Esophagus (tissue), 2 donors: ENCODE measurements at regions not wholly inside any gene's neighbourhood (a gene's known extent, or its start where the extent isn't known, plus 50 kb on each side); places are given as distances from the start of the nearest gene placed in this dataset.

ENCODE experiments used
- H3K27ac ChIP-seq, 2 donors: one replicate each; pipeline ENCODE4 v1.5.1; 2013; ENCODE audit warnings: low read depth in 2 of 2, mild to moderate bottlenecking in 2 of 2, inconsistent platforms in 1 of 2, low read length in 1 of 2, moderate library complexity in 1 of 2
- H3K27me3 ChIP-seq, 2 donors: one replicate each; pipeline ENCODE4 v1.6.1; 2013; ENCODE audit warnings: low read length in 2 of 2, control low read depth in 1 of 2, mild to moderate bottlenecking in 1 of 2; ENCODE audit not compliant: insufficient read depth in 2 of 2, control insufficient read depth in 1 of 2
- H3K36me3 ChIP-seq, 2 donors: one replicate each; pipeline ENCODE4 v1.6.1; 2013; ENCODE audit warnings: low read length in 1 of 2; ENCODE audit not compliant: control insufficient read depth in 2 of 2, insufficient read depth in 2 of 2
- H3K4me1 ChIP-seq, 2 donors: one replicate each; pipeline ENCODE4 v1.6.1; 2013; ENCODE audit warnings: low read length in 1 of 2; ENCODE audit not compliant: control insufficient read depth in 2 of 2, insufficient read depth in 2 of 2
- H3K4me3 ChIP-seq, 2 donors: one replicate each; pipeline ENCODE4 v1.5.1; 2013; ENCODE audit warnings: low read length in 2 of 2, mild to moderate bottlenecking in 2 of 2, low read depth in 1 of 2, moderate library complexity in 1 of 2
- H3K9me3 ChIP-seq, 2 donors: one replicate each; pipeline ENCODE4 v1.6.1; 2013; ENCODE audit warnings: mild to moderate bottlenecking in 2 of 2, low read depth in 1 of 2, low read length in 1 of 2, moderate library complexity in 1 of 2; ENCODE audit not compliant: control insufficient read depth in 2 of 2, insufficient read depth in 1 of 2
- WGBS, 2 donors: extraction: QIAGEN DNeasy Blood & Tissue Kit; methylation state at CpG; one replicate each; pipeline ENCODE4 v1.1.7; 2013; 5-methylcytosine and 5-hydroxymethylcytosine counted together
- donor health status: healthy with polysubstance abuse.
- donor health status: Bipolar disorder and iron deficiency.

DNA sequence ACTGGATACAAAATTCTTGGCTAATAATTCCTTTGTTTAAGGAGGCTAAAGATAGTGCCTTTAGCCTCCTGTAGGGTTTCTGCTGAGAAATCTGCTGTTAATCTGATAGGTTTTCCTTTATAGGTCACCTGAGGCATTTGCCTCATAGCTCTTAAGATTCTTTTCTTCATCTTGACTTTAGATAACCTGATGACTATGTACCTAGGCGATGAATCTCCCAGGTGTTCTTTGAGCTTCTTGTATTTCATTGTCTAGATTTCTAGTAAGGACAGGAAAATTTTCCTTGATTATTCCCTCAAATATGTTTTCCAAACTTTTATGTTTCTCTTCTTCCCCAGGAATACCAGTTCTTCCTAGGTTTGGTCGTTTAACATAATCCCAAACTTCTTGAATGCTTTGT, 479.4 kb upstream of the MAN1A1 start:
- Histone ChIP-seq H3K9me3 (no peaks in the 10 kb centered on the region), H3K4me1 (peaks cover 0 to 3% of the 10 kb centered on the region in 2 donors), H3K36me3 (no peaks in the 10 kb centered on the region), H3K27ac (no peak overlapping the region), H3K4me3 (no peak overlapping the region), H3K27me3 (no peaks in the 10 kb centered on the region)
- 83 to 90% methylated on average over 2 of the region's 2 CpGs for WGBS, 2 donors

- H3K9me3 ChIP-seq = no peaks in the 10 kb centered on the region
- H3K27ac ChIP-seq = no peak overlapping the region
- H3K4me3 ChIP-seq = no peak overlapping the region
- no peaks in the 10 kb centered on the region for H3K27me3 ChIP-seq
- WGBS, 2 donors = 48 to 54% methylated on average over 3 of the region's 3 CpGs
- H3K36me3 ChIP-seq = no peaks in the 10 kb centered on the region
- no peaks in the 10 kb centered on the region for H3K4me1 ChIP-seq
Measured at GRCh38 chr6:119821380-119821779, 471.8 kb upstream of the MAN1A1 start.

- H3K36me3 ChIP-seq = no peaks in the 10 kb centered on the region
- H3K4me1 ChIP-seq = no peaks in the 10 kb centered on the region
- H3K27ac ChIP-seq = no peak overlapping the region
- no peaks in the 10 kb centered on the region for H3K9me3 ChIP-seq
- no peaks in the 10 kb centered on the region for H3K27me3 ChIP-seq
- H3K4me3 ChIP-seq = no peak overlapping the region
Measured at GRCh38 chr6:119818876-119819275, 469.3 kb upstream of the MAN1A1 start.

DNA sequence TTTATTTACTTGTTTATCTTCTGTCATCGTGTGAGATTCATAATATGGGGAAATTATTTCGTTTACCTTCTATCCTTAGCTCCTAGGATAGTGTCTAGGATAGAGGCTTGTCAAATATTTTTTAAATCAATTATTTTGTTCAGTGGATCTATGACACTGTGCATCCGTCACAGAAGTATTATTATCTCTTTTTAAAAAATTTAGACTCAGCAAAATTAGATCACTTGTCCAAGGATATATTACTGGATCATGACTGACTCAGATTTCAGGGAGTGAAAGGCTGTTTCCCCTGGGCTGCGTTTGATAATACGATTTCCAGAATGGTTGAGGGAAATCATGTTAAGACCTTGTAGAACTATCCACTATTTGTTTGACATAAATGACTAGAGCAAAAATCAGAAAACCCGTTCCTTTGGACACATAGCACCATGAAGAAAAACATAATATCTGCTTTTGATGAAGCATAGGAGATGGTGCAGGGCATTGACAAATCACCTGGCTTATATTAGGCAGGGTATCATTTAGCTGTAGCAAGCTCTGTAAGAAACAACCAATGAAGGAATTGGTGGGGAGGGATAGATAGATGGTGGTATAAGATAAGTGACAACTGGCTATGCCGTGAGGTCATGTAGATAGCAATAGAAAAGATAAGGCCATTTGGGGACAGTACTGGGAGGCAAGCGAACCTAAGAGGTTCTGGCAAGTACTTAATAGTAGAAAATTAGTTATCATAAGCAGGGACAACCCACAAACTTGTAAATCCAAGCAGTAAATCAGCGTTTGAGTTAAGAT, 465.2 kb upstream of the MAN1A1 start:
- 82 to 83% methylated on average over 9 of the region's 9 CpGs for WGBS, 2 donors
- H3K9me3 ChIP-seq = no peaks in the 10 kb centered on the region
- no peaks in the 10 kb centered on the region for H3K27me3 ChIP-seq

GRCh38 chr6:119802464-119802863, 452.9 kb upstream of the MAN1A1 start:
- Histone ChIP-seq H3K9me3 (no peaks in the 10 kb centered on the region), H3K36me3 (no peaks in the 10 kb centered on the region), H3K4me1 (no peaks in the 10 kb centered on the region), H3K27me3 (no peaks in the 10 kb centered on the region), H3K27ac (no peak overlapping the region), H3K4me3 (no peak overlapping the region)
- 71 to 78% methylated on average over 3 of the region's 3 CpGs for WGBS, 2 donors

More for the DNA sequence above, 465.2 kb upstream of the MAN1A1 start:
- no peak overlapping the region for H3K27ac ChIP-seq
- H3K4me1 ChIP-seq = no peaks in the 10 kb centered on the region
- no peaks in the 10 kb centered on the region for H3K36me3 ChIP-seq
- H3K4me3 ChIP-seq = no peak overlapping the region

DNA sequence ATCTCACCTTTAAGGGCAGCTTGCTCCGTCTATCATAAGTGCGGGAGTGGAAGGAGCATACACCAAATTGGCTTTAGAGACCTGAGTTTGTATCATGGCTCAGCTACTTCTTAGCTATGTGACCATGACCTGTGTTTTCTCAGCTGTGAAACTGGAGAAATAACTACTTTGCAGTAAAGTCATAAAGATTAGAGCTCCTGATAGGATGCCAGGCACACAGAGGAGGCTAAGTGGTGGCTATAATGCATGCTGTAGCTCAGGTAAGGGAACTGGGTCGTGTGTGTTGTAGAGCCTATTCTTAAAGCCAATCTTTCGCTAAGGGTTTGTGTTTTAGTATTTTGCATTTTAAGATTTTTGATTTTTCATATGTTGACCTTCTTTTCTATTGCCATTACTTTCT, 451.5 kb upstream of the MAN1A1 start:
- 85 to 92% methylated on average over 4 of the region's 4 CpGs for WGBS, 2 donors
- no peaks in the 10 kb centered on the region for H3K4me1 ChIP-seq
- no peaks in the 10 kb centered on the region for H3K27me3 ChIP-seq
- H3K27ac ChIP-seq = no peak overlapping the region
- H3K9me3 ChIP-seq = no peaks in the 10 kb centered on the region
- no peaks in the 10 kb centered on the region for H3K36me3 ChIP-seq
- H3K4me3 ChIP-seq = no peak overlapping the region

GRCh38 chr6:119800526-119800925, 451.0 kb upstream of the MAN1A1 start:
- H3K4me3 ChIP-seq = no peak overlapping the region
- no peaks in the 10 kb centered on the region for H3K4me1 ChIP-seq
- no peaks in the 10 kb centered on the region for H3K9me3 ChIP-seq
- H3K27ac ChIP-seq = no peak overlapping the region
- no peaks in the 10 kb centered on the region for H3K36me3 ChIP-seq
- H3K27me3 ChIP-seq = no peaks in the 10 kb centered on the region

- Histone ChIP-seq H3K27me3 (no peaks in the 10 kb centered on the region), H3K4me1 (no peaks in the 10 kb centered on the region), H3K27ac (no peak overlapping the region), H3K36me3 (no peaks in the 10 kb centered on the region), H3K4me3 (no peak overlapping the region), H3K9me3 (no peaks in the 10 kb centered on the region)
- WGBS, 2 donors = 61 to 68% methylated on average over 5 of the region's 5 CpGs
Measured at GRCh38 chr6:119799596-119800509, 450.3 kb upstream of the MAN1A1 start.

DNA sequence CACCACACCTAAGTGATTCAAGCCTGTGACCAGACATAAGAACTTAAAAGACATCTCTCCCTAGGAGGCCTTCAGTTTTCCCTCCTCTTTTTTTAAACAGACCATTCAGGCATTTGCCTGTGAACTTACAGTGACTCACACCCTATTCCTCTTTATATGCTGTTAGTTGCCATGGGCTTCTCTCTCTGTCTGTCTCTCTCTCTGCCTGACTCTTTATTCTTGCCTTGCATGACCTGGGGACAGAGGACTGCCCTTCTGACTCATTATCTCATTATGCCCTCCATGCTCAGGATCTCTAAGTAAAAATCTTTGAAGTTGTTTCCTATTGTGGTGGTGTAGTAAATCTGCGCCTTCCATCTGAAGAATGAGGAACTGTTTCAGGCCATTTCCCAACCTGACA, 442.2 kb upstream of the MAN1A1 start:
- no peaks in the 10 kb centered on the region for H3K9me3 ChIP-seq
- no peak overlapping the region for H3K4me3 ChIP-seq

More for the DNA sequence above, 442.2 kb upstream of the MAN1A1 start:
- Histone ChIP-seq H3K27ac (no peak overlapping the region), H3K4me1 (no peaks in the 10 kb centered on the region), H3K27me3 (no peaks in the 10 kb centered on the region), H3K36me3 (no peaks in the 10 kb centered on the region)
- 91 to 93% methylated on average over 1 of the region's 1 CpG for WGBS, 2 donors
